ENCODE measurements at regions not wholly inside any gene's neighbourhood (a gene's known extent, or its start where the extent isn't known, plus 50 kb on each side); places are given as distances from the start of the nearest gene placed in this dataset.

DNA sequence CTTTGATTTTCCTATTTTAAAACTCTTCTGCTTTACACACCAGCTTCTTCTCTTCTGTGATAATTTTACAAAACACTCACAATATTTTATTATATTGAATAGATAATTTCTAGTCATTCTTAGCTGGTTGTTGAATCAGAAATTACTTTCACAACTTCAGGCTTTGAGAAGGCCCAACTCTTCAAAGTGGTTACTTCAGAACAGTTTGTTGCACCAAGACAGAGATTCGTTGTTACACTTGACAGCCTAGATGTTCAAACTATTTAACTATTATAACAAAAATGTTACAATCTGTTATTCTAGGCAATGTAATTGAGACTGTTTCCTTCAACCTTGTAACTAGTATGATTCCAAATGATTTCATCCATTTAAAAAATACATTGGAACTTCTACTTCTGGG lies 333.2 kb upstream of the CHORDC1 start:
- Histone ChIP-seq H3K36me3 (ENCODE audit: control insufficient read depth in 2 of 2, insufficient read depth in 1 of 2, low read length in 2 of 2) (no peaks in the 10 kb centered on the region), H3K4me1 (ENCODE audit: control insufficient read depth, insufficient read depth, low read length) (no peaks in the 10 kb centered on the region), H3K9me3 (ENCODE audit: control insufficient read depth, insufficient read depth, low read depth, low read length) (no peaks in the 10 kb centered on the region), H3K27ac (ENCODE audit: extremely low read depth, low read depth, low read length) (no peak overlapping the region), H3K4me3 (ENCODE audit: low read depth, low read length) (no peak overlapping the region)
- CTCF ChIA-PET = no interaction called here
- POLR2A ChIA-PET = no interaction called here
- TF ChIP-seq REPIN1 (tag by site-specific recombination; IDR thresholded peaks at IDR 0.05; ENCODE audit: low read depth) = no peak
- TF ChIP-seq ZBTB21 (tag by site-specific recombination; IDR thresholded peaks at IDR 0.05) = no peak
- no peak for TF ChIP-seq ZNF571 (tag by site-specific recombination; IDR thresholded peaks at IDR 0.05)
- TF ChIP-seq ZNF16 (tag by site-specific recombination; IDR thresholded peaks at IDR 0.05; ENCODE audit: low read depth) = no peak
- no peak for TF ChIP-seq ZNF670 (tag by site-specific recombination; IDR thresholded peaks at IDR 0.05; ENCODE audit: low read depth)
- no peak for TF ChIP-seq ZNF394 (tag by site-specific recombination; IDR thresholded peaks at IDR 0.05; ENCODE audit: borderline replicate concordance)
- TF ChIP-seq, protein P1, sequence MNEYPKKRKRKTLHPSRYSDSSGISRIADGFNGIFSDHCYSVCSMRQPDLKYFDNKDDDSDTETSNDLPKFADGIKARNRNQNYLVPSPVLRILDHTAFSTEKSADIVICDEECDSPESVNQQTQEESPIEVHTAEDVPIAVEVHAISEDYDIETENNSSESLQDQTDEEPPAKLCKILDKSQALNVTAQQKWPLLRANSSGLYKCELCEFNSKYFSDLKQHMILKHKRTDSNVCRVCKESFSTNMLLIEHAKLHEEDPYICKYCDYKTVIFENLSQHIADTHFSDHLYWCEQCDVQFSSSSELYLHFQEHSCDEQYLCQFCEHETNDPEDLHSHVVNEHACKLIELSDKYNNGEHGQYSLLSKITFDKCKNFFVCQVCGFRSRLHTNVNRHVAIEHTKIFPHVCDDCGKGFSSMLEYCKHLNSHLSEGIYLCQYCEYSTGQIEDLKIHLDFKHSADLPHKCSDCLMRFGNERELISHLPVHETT (tag by site-specific recombination; IDR thresholded peaks at IDR 0.05) = no peak
- TF ChIP-seq, protein P2, sequence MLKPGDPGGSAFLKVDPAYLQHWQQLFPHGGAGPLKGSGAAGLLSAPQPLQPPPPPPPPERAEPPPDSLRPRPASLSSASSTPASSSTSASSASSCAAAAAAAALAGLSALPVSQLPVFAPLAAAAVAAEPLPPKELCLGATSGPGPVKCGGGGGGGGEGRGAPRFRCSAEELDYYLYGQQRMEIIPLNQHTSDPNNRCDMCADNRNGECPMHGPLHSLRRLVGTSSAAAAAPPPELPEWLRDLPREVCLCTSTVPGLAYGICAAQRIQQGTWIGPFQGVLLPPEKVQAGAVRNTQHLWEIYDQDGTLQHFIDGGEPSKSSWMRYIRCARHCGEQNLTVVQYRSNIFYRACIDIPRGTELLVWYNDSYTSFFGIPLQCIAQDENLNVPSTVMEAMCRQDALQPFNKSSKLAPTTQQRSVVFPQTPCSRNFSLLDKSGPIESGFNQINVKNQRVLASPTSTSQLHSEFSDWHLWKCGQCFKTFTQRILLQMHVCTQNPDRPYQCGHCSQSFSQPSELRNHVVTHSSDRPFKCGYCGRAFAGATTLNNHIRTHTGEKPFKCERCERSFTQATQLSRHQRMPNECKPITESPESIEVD (tag by site-specific recombination; IDR thresholded peaks at IDR 0.05) = no peak
- TF ChIP-seq SALL2 (tag by site-specific recombination; IDR thresholded peaks at IDR 0.05; ENCODE audit: borderline replicate concordance) = no peak
- no peak for TF ChIP-seq ZNF473 (tag by site-specific recombination; IDR thresholded peaks at IDR 0.05)
- TF ChIP-seq, protein P3, sequence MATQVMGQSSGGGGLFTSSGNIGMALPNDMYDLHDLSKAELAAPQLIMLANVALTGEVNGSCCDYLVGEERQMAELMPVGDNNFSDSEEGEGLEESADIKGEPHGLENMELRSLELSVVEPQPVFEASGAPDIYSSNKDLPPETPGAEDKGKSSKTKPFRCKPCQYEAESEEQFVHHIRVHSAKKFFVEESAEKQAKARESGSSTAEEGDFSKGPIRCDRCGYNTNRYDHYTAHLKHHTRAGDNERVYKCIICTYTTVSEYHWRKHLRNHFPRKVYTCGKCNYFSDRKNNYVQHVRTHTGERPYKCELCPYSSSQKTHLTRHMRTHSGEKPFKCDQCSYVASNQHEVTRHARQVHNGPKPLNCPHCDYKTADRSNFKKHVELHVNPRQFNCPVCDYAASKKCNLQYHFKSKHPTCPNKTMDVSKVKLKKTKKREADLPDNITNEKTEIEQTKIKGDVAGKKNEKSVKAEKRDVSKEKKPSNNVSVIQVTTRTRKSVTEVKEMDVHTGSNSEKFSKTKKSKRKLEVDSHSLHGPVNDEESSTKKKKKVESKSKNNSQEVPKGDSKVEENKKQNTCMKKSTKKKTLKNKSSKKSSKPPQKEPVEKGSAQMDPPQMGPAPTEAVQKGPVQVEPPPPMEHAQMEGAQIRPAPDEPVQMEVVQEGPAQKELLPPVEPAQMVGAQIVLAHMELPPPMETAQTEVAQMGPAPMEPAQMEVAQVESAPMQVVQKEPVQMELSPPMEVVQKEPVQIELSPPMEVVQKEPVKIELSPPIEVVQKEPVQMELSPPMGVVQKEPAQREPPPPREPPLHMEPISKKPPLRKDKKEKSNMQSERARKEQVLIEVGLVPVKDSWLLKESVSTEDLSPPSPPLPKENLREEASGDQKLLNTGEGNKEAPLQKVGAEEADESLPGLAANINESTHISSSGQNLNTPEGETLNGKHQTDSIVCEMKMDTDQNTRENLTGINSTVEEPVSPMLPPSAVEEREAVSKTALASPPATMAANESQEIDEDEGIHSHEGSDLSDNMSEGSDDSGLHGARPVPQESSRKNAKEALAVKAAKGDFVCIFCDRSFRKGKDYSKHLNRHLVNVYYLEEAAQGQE (tag by site-specific recombination; IDR thresholded peaks at IDR 0.05) = no peak
- no peak for TF ChIP-seq ZNF621 (tag by site-specific recombination; IDR thresholded peaks at IDR 0.05)
- no peak for TF ChIP-seq ZNF76 (tag by site-specific recombination; IDR thresholded peaks at IDR 0.05; ENCODE audit: borderline replicate concordance, low read depth)
- TF ChIP-seq GLIS1 (tag by site-specific recombination; IDR thresholded peaks at IDR 0.05) = no peak
- no peak for TF ChIP-seq ZNF830 (tag by site-specific recombination; IDR thresholded peaks at IDR 0.05; ENCODE audit: low read depth)
- TF ChIP-seq, protein P4, sequence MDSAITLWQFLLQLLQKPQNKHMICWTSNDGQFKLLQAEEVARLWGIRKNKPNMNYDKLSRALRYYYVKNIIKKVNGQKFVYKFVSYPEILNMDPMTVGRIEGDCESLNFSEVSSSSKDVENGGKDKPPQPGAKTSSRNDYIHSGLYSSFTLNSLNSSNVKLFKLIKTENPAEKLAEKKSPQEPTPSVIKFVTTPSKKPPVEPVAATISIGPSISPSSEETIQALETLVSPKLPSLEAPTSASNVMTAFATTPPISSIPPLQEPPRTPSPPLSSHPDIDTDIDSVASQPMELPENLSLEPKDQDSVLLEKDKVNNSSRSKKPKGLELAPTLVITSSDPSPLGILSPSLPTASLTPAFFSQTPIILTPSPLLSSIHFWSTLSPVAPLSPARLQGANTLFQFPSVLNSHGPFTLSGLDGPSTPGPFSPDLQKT (IDR thresholded peaks at IDR 0.05; ENCODE audit: borderline replicate concordance, low read depth, low read length) = no peak
- no peak for TF ChIP-seq ZNF248 (tag by site-specific recombination; IDR thresholded peaks at IDR 0.05)
- TF ChIP-seq ZNF792 (tag by site-specific recombination; IDR thresholded peaks at IDR 0.05) = no peak

DNA sequence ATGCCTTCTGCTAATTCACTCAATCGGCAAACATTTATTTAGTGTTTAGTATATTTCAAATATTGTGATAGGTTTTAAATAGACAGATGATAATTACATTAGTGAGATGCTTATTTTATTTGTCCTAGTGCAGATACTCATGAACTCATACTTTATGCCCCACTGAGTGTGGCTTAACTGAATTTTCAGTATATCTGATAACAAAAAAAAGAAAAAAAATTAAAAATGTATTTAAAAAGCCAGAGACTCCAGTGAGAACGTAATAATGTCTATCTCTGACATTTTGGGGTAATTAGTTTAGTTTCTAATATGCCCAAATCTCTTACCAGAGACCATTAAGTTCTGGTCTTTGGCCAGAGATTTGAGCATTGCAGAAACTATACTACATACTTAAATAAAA lies 332.6 kb upstream of the CHORDC1 start:
- no peaks in the 10 kb centered on the region for H3K9me3 ChIP-seq (ENCODE audit: control insufficient read depth, insufficient read depth, low read depth, low read length)
- no peaks in the 10 kb centered on the region for H3K36me3 ChIP-seq (ENCODE audit: control insufficient read depth in 2 of 2, insufficient read depth in 1 of 2, low read length in 2 of 2)
- no peak overlapping the region for H3K4me3 ChIP-seq (ENCODE audit: low read depth, low read length)
- POLR2A ChIA-PET = no interaction called here
- CTCF ChIA-PET = no interaction called here
- TF ChIP-seq GLIS2 (tag by site-specific recombination; IDR thresholded peaks at IDR 0.05) = no peak
- TF ChIP-seq, protein P5, sequence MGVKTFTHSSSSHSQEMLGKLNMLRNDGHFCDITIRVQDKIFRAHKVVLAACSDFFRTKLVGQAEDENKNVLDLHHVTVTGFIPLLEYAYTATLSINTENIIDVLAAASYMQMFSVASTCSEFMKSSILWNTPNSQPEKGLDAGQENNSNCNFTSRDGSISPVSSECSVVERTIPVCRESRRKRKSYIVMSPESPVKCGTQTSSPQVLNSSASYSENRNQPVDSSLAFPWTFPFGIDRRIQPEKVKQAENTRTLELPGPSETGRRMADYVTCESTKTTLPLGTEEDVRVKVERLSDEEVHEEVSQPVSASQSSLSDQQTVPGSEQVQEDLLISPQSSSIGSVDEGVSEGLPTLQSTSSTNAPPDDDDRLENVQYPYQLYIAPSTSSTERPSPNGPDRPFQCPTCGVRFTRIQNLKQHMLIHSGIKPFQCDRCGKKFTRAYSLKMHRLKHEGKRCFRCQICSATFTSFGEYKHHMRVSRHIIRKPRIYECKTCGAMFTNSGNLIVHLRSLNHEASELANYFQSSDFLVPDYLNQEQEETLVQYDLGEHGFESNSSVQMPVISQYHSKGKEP (tag by site-specific recombination; IDR thresholded peaks at IDR 0.05) = no peak
- TF ChIP-seq ZBTB21 (tag by site-specific recombination; IDR thresholded peaks at IDR 0.05) = no peak
- TF ChIP-seq ZNF248 (tag by site-specific recombination; IDR thresholded peaks at IDR 0.05) = no peak
- no peaks in the 10 kb centered on the region for H3K4me1 ChIP-seq (ENCODE audit: control insufficient read depth, insufficient read depth, low read length)
- H3K27ac ChIP-seq (ENCODE audit: extremely low read depth, low read depth, low read length) = no peak overlapping the region
